ENCODE measurements at regions not wholly inside any gene's neighbourhood (a gene's known extent, or its start where the extent isn't known, plus 50 kb on each side); places are given as distances from the start of the nearest gene placed in this dataset.

- no peaks in the 10 kb centered on the region for H3K9me2 ChIP-seq (ENCODE audit: insufficient read depth)
- BruUV-seq (replicated peaks) = no TSS peak
- POLR2A ChIA-PET = no interaction called here
Measured at GRCh38 chr2:3102081-3102921, 275.3 kb downstream of the EIPR1 start.

More at GRCh38 chr2:3102081-3102921, 275.3 kb downstream of the EIPR1 start:
- RAD21 ChIA-PET (ENCODE audit: low non-redundant PET in 1 of 2, low total read pairs in 2 of 2, uncharacterized antibody in 2 of 2, unreplicated experiment in 2 of 2) = no interaction called here
- no peak overlapping the region for H2AFZ ChIP-seq (ENCODE audit: low read depth, low read length, poor library complexity, severe bottlenecking)
- H3K9me3 ChIP-seq (ENCODE audit: control insufficient read depth in 1 of 2, insufficient read depth in 1 of 2, low read depth in 1 of 2, low read length in 2 of 2) = no peaks in the 10 kb centered on the region
- intact Hi-C loops (cut with micrococcal nuclease) = no loop called here
- peaks cover 23% of the 10 kb centered on the region for H3K27me3 ChIP-seq (ENCODE audit: insufficient read depth, low read length)
- H3K4me1 ChIP-seq (ENCODE audit: control insufficient read depth in 1 of 2, insufficient read depth in 2 of 2, low read length in 2 of 2) = no peaks in the 10 kb centered on the region; a peak in 1 of 4 replicates
- DNase-seq (ENCODE audit: low read depth, low spot score) = no peak
- no peaks in the 10 kb centered on the region for H3K79me2 ChIP-seq (ENCODE audit: insufficient read depth, low read length)
- CTCF ChIA-PET = no interaction called here
- ATAC-seq = no peak
- no peak overlapping the region for H3K9ac ChIP-seq (ENCODE audit: low read length)
- TF ChIP-seq ZFX (IDR thresholded peaks at IDR 0.05) (no peak), YY1 (IDR thresholded peaks at IDR 0.05; ENCODE audit: extremely low read depth, insufficient replicate concordance, low read depth, low read length) (no peak), EZH2phosphoT487 (IDR thresholded peaks at IDR 0.05; ENCODE audit: borderline replicate concordance) (no peak), CBX3 (IDR thresholded peaks at IDR 0.05; ENCODE audit: low read depth) (no peak), SRF (IDR thresholded peaks at IDR 0.05; ENCODE audit: low read depth) (no peak), ZNF274 (IDR thresholded peaks at IDR 0.05; ENCODE audit: low read depth, low read length) (no peak), ELF1 (IDR thresholded peaks at IDR 0.05; ENCODE audit: borderline replicate concordance, low read depth) (no peak), EZH2 (IDR thresholded peaks at IDR 0.05) (no peak), CTCF (IDR thresholded peaks at IDR 0.05 in 2 of 3, conservative IDR thresholded peaks at IDR 0.05 in 1 of 3; ENCODE audit: borderline replicate concordance in 1 of 3, insufficient read depth in 1 of 3, low read depth in 2 of 3, low read length in 2 of 3) (no peak), FOSL1 (IDR thresholded peaks at IDR 0.05; ENCODE audit: low read depth) (no peak), POLR2A (IDR thresholded peaks at IDR 0.05; ENCODE audit: borderline replicate concordance, extremely low read depth, insufficient read depth, insufficient read length) (no peak), POLR2AphosphoS5 (IDR thresholded peaks at IDR 0.05; ENCODE audit: low read depth, low read length) (no peak), SIN3A (IDR thresholded peaks at IDR 0.05; ENCODE audit: low read depth) (no peak), JUND (IDR thresholded peaks at IDR 0.05) (no peak), TCF7L2 (IDR thresholded peaks at IDR 0.05; ENCODE audit: borderline replicate concordance, extremely low read depth, insufficient read depth, insufficient read length) (no peak), RAD21 (IDR thresholded peaks at IDR 0.05; ENCODE audit: low read depth) (no peak), SP1 (IDR thresholded peaks at IDR 0.05; ENCODE audit: low read depth) (no peak)
- TF ChIP-seq, protein P1, sequence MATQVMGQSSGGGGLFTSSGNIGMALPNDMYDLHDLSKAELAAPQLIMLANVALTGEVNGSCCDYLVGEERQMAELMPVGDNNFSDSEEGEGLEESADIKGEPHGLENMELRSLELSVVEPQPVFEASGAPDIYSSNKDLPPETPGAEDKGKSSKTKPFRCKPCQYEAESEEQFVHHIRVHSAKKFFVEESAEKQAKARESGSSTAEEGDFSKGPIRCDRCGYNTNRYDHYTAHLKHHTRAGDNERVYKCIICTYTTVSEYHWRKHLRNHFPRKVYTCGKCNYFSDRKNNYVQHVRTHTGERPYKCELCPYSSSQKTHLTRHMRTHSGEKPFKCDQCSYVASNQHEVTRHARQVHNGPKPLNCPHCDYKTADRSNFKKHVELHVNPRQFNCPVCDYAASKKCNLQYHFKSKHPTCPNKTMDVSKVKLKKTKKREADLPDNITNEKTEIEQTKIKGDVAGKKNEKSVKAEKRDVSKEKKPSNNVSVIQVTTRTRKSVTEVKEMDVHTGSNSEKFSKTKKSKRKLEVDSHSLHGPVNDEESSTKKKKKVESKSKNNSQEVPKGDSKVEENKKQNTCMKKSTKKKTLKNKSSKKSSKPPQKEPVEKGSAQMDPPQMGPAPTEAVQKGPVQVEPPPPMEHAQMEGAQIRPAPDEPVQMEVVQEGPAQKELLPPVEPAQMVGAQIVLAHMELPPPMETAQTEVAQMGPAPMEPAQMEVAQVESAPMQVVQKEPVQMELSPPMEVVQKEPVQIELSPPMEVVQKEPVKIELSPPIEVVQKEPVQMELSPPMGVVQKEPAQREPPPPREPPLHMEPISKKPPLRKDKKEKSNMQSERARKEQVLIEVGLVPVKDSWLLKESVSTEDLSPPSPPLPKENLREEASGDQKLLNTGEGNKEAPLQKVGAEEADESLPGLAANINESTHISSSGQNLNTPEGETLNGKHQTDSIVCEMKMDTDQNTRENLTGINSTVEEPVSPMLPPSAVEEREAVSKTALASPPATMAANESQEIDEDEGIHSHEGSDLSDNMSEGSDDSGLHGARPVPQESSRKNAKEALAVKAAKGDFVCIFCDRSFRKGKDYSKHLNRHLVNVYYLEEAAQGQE (IDR thresholded peaks at IDR 0.05; ENCODE audit: low read depth) = no peak
- TF ChIP-seq, protein P2, sequence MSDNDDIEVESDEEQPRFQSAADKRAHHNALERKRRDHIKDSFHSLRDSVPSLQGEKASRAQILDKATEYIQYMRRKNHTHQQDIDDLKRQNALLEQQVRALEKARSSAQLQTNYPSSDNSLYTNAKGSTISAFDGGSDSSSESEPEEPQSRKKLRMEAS (IDR thresholded peaks at IDR 0.05) = no peak
- TF ChIP-seq, protein P3, sequence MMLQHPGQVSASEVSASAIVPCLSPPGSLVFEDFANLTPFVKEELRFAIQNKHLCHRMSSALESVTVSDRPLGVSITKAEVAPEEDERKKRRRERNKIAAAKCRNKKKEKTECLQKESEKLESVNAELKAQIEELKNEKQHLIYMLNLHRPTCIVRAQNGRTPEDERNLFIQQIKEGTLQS (IDR thresholded peaks at IDR 0.05) = no peak
- no peaks in the 10 kb centered on the region for H3K36me3 ChIP-seq (ENCODE audit: control insufficient read depth in 1 of 2, insufficient read depth in 2 of 2, low read length in 2 of 2)
- H3K4me3 ChIP-seq (replicated peaks in 1 of 2; ENCODE audit: low read depth in 1 of 2, low read length in 2 of 2) = no peak overlapping the region
- H3K4me2 ChIP-seq (ENCODE audit: low read length) = no peak overlapping the region
- H4K20me1 ChIP-seq (ENCODE audit: insufficient read depth) = no peaks in the 10 kb centered on the region
- no peak overlapping the region for H3K27ac ChIP-seq (ENCODE audit: low read depth, low read length)

Data from HCT116 (cell line).